Putamen (tissue), 1 donor: ENCODE measurements at regions not wholly inside any gene's neighbourhood (a gene's known extent, or its start where the extent isn't known, plus 50 kb on each side); places are given as distances from the start of the nearest gene placed in this dataset.

Source experiments
- DNase-seq: peaks from one replicate; pipeline ENCODE4 v3.0.0-alpha.2; 2016; ENCODE audit warnings: low spot score

DNA sequence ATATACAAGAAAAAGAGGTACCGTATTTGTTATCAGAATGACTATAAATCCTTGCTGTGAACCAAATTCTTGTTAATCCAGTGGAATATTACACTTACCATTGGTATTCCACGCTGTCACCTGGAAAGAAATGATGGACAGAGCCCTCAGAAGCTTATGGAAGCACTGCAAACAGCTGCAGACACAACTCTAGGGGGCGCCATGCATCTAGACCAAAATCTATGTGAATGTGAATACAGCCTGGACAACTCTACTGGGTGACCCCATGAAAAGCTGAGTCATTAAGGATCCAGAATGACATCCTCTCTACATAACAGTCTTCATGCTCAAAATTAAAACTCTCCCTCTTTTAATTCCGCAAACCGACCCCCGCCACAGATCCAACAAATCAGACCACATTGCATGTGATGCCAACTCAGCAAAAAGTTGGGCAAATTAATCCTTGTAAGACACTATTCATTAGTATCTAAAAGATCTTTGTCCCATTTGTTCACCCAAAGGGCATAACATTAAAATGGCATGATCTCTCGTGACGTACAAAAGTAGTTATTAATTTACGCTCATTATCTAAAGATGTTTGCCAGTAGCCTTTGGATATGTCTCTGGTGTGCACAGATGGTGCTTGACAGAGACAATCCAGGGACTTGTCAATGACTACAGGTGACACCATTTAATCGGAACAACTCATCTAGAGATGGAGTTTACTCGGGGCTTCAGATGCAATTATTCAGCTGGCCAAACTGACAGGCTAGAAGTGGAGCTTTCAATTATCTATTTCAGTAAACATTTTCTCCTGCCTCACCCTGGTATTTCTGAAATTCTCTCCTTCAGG, 552.7 kb upstream of the PSMD7 start:
- DNase-seq = no peak

DNA sequence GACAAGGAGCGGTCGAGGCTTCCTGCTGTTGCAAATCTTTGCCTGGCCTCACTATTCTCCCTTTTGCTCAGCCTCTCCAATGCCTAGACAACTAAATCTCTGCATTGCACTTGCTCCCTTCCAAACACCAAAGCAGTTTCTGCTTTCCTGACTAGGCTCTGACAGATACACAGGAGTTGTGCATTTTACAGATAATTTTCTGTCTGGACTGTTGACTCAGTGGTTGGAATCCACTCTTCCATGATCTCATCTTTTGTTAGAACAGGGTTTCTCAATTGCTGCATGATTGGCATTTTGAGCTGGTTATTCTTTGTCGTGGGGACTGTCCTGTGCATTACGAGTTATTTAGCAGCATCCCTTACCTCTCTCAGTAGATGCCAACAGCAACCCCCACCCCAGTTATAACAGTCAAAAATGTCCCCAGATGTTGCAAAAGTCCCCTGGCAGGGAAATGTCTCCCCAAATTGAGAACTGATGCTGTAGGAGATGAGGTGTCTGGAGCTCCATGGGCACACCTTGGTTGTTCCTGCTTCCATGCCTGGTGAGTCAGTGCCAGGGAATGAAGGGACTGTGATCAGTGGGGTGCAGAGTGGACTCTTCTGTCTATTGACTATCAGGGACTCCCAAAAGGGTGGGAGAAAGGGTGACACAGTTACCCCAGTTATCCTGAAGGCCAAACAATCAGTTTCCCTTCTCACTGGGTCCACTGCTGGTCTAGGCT, 557.4 kb upstream of the PSMD7 start:
- DNase-seq = no peak

DNA sequence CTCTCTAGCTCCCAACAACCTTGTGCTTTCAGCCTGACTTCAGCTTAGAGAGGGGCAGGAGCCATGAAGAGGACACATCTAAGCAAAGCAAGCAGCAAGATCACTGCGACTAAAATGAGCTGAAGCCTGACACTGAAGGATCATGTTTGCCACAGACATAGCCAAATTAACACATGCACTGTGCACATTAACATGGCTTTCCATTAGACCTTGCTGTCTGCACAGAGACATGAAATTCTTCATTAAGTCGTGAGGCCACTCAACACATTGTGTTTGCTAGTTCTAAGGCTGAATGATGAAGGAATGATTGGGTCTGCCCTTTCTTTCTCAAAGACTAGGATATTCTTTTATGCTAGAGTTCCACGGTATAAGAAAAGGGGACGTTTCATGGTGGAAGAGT, 558.3 kb upstream of the PSMD7 start:
- no peak for DNase-seq

DNA sequence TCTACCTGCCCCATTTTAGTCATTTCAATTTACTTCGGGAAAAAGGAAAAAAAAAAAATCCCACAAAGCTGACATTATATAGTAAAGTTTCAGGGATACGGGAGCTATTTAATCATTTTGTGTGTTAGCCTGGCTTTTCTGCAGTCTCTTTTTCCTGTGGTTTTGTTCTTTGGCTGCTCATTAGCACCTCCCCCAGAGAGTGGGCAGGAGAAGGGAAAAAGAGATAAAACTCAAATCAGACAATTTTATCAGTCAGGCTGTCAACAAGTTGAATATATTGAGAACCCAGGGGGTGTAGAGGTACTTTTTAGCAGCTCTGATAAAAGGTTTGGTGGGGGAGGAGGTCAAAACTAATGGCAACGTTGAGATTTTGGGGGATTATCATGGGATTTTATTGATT, 559.0 kb upstream of the PSMD7 start:
- DNase-seq = peak; percentile 19

DNA sequence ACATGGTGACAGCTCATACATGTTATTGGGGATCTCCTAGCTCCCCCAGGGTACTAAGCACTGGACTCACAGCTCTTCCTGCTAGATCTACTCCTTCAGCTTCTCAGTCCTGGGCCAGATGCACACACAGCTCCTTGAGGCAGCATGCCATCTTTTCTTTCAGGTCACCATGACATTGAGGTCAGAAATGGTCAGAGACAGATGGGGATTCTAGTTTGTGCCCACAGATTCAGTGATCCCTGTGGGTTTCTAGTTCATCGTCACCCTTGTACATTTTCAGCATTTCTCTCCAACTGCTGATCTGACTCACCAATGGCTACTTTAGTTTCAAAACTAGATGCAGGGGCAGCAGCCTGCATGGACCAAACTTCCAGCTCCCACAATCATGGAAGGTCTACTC, 560.7 kb upstream of the PSMD7 start:
- no peak for DNase-seq

DNA sequence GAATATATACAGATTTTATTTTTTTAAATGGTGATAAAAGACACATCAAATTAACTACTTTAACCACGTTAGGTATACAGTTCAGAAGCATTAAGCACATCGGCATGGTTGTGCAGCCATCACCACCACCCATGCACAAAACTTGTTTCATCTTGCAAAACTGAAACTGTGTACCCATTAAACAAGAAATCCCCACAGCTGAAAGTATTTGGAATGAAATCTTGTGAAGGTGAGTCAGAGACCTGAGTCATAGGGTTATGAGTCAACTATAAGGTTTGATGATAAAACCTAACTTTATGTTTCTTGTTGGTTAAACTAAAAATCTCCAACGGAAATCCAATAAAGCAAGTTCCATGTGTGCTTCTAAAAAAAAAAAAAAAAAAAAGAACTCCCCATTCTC, 561.6 kb upstream of the PSMD7 start:
- no peak for DNase-seq

DNA sequence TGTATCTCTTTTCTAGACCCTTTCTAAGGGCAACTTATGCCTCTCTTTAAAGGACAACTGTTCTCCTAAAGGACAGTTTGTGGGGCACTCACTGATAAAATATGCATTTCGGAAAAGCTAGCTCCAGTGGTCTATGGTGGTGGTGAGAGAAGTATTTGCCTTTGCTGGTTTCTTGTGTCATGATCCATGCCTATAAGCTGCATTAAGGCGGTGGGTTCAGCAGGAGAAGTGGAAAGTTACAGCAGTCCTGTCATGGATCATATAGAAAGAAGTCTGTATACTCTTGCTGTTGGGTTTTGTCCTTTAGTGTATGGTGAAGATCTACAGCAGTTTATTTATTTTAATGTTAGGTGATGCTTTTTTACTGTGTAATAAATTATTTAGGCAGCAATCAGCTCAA, 563.9 kb upstream of the PSMD7 start:
- DNase-seq = no peak

DNA sequence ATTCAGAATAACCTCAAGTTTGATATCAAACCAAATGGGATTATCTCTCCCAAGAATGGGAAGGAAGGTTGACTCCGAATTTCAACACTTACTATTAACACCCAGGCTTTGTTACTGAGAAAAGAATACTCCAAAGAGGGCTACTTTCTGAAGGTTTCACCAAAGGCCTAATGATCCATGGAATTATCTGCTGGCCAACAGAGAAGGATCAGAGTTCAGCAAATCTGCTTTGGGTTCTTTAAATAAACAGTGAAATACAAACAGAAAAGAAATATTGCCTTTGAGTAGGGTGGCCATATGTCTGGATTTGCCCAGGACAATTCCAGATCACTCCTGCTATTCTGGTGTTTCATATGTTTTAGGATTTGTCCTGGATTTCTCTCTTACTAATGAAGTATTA, 564.5 kb upstream of the PSMD7 start:
- DNase-seq = no peak

DNA sequence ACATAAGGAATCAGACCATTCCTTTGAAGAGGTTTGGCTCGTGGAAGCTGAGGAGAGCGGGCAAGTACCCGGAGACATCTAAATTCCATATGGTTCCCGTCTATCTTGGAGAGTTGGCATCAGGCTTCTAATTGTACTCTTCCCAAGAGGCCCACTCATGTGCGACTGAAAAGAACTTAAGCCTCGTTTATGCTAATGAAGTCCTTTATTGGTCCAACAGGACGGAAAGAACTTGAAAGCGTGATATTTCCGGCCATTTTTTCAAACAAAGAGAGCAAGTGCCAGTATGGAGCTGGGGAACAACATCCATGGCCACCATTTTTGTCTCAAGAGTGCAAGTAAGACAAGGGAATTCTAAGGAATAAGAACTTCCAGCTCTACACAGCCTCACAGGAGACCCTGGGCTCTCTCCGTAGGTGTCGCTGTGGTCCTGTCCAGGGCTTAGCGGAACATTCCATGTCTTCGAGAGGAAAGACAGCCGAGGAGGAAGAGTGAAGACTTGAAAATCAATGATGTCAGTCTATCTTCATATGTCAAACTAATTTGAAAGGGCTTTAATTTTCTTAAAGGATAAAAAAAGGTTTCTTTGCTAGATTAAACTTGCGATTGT, 566.0 kb upstream of the PSMD7 start:
- no peak for DNase-seq

DNA sequence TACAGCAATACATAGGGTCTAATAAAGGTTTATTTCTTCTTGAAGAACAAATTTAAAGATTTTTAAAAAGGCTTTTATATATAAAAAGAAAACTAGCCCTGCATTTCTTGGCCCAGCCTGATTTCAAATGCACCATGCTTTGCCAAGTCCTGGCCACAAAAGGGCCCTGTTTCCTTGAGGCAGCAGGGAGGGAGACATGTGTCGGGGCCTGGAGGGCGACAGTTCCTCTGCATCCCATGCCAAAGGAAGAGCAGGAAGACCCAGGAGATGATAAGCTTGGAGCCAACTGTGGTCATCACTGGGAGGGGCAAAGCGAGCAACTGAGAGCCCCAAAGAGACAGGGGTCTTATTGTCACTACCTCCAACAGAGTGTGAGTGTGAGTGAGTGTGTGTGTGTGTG, 571.5 kb upstream of the PSMD7 start:
- DNase-seq = no peak

DNA sequence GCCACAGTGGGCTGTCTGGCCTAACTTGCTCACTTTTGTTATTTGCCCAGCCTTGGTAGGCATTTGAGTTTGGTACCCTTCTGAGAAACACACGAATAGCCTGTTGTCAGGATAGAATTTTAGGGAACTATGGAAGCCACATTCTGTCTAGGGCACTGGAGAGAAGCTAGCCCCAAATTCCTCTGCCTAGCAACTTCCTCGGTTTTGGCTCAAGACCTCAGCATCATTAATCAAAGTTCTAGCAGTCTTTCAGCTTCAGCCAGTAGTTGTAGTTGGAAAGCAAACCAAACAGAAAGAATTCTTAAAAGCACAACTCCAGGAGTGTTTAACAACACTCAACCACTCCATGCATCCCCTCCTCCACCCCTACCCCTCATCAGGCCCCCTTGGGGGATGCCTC, 572.1 kb upstream of the PSMD7 start:
- DNase-seq = no peak

DNA sequence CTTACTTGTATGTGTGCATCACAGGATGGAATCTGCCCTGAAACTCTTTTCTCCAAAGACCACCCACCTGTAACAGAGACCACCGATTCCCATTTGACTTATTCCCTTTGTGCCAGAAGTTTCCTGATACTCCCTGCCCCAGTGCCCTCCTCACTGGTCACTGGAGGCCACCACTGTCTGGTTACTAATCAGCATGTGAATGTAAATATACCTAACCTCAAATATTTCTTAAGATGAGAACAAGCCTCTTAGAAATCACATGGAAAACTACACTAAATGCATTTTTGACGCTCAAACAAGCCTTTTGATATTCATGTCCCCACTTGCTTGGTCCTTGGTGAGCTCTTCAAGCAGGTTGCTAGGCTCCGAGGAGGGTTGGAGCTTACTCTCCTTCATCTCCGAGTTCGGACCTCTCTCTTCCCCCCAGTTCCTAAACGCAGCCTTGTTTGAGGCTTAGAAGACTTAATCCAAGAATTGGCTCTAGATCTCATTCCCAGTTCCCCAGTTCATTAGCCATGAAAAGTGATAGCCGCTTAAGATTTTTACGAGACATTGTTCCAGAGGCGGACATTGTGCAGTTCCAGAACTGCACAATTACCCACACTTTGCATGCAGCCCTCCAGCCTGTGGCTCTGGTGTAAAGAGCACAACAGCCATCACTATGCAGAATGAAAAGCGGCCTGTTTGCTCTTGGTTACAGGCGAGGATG, 579.2 kb upstream of the PSMD7 start:
- peak; percentile 62 for DNase-seq

DNA sequence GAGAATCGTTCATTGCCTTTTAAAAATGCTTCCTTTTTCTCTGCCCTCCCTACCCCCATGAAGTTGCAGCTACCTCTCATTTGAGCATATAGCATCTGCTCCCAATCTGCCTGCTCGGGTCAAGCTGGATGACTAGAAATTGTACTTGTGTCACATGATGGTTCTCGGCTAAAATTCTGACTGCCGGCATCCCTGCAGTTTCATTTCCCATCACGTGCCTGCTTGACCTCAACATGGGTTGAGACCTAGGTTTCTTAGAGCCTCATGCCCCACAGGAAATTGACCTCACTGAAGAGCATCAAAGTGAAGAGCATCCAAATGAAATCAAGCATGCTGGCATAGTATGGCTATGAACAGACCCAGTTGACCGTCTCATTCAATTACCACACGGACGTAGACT, 581.6 kb upstream of the PSMD7 start:
- no peak for DNase-seq

DNA sequence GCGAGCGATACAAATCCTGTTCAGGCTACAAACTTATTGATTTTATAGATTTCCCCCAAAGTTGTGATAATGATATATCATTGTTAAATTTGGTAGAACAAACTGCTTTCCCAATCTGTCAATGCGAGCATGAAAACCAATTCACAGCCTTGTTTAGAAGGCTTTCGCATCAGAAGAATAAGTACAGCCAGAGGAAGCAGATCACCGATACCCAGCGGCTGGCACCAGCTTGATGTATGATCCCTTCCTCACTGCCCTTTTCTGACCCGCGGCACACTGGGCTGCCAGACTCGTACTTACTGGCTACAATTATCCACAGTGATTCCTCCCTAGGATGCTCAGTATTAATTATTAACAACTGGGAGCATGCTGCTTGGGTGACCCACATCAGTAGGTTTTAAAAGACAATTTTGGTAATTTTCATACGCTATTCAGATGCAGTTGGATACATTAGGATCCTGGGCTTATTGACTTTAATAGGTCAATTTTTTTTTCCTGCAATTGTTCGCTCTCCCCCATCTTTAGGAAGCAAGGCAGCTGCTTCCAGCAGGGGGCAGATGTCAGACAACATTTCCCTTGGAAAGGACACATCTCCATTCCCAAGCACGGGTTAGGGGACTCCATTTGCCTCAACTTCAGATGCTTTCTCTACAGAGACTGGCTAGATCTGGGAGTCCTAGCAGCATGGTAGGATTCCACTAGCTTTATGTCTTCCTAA, 582.7 kb upstream of the PSMD7 start:
- peak; percentile 52 for DNase-seq

DNA sequence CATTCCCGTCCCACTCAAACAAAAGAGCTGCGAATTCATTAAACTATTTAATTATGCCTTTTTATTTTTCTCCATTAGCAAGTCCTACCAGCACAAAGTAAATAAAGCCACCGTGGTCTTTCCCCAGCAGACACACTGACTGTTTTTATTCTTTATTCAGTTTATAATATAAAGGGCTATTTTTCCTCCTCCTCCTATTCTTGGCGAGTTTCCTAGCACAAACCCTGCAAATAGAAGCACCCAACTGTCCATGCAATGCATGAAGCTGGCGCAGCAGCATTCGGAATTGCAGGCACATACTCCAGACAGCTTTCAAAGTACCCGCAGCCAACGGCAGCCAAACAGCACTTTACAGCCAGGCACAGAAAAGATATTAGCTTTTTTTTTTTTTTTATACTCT, 583.4 kb upstream of the PSMD7 start:
- peak; percentile 92 for DNase-seq

DNA sequence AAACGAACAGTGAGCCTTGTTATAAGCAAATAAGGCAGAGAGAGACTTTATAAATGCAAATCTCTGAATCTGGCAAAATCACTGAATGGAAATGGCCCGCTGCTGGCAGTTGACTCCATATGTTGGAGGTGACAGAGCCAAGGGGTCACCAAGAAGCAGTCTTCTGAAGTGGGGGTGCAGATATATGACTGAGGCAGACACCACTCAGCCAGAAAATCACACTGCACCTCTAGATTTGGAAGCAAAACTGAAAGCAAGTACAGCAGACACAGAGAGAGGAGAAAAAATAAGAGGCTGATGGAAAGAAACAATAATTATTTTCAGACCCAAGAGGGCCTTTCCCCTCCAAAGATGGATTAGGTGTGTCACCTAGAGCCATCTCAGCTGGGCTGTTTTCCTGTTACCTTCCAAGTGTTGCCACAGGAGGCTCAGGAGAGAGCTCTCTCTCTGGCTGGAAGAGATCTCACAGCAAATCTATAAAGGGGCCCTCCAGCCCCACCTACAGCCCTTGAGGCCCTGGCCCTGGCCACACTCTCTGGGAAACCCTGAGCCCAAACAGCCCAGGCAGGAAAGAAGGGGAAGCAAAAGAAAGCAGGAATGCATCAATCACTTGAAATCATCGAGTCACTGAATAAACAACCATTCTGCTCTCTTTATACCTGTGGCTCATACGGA, 585.1 kb upstream of the PSMD7 start:
- DNase-seq = no peak

DNA sequence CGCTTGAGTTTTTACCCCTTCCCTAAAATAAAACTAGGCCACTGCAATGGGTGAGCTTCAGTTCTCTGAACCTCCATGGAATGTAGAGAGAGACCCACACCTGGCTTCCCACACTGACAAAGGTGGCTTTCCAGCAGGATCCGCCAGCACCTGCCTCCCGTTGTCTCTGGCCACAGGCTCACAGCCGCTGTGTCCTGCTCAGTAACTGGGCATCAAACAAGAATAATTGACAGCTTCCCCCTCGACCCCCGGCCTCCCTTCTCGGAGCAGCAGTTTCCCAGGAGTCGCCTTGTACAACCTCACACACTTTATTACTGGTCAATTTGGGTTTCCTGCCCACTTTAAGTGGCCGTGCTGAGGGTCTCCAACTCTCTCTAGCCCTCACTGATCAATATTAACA, 586.1 kb upstream of the PSMD7 start:
- DNase-seq = no peak

DNA sequence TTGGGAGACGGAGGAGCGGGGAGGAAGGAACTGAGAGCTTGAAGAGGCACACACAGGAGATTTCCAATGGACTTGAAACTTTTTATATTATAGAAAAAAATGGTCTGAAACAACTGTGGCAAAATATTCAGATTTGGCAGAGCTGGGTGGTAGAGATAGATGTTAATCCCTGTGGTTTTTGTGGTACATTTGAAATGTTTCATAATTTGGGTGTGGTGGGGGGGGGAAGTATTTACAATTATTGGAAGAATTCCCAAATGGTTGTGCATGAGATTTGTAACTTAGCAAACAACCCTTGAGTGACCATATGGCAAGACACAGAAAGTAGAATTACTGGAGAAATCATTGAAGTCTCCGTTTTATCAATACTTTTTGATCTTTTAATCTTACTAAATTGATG, 588.8 kb upstream of the PSMD7 start:
- DNase-seq = no peak

DNA sequence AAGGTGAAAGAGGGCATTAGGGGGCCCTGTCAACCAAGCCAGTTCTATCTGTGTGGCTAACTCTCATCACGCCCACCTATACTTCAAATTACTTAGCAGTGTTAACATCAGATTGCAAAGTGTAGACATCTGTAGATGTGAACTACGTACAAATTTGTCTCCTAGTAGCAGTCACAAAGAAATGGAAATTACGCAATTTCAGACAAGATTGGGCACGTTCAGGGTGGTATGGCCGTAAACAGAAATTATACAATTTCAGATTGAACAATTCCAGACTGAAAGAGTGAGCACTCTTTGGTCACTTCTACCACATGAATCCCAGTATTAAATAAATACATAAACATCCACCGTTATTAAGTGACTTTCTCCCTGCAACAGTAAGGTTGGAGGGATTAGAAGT, 592.7 kb upstream of the PSMD7 start:
- no peak for DNase-seq

DNA sequence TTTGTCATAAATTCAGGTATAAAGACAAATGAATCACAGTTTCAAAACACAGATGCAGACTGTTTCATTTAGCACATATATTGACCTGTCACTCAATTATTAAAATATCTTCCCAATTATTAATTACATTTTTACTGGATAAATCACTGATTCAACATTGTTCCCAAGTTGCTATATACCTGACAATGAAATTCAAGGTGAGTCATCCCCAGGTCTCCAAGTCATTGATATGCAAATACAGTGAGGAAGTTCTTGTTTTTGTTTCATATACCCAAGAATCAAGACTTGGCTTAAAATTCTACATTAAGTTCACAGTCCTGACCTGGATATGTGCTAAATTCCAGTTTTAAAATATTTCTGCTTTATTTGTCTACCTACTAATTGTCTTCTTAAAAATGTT, 599.3 kb upstream of the PSMD7 start:
- DNase-seq = no peak

DNA sequence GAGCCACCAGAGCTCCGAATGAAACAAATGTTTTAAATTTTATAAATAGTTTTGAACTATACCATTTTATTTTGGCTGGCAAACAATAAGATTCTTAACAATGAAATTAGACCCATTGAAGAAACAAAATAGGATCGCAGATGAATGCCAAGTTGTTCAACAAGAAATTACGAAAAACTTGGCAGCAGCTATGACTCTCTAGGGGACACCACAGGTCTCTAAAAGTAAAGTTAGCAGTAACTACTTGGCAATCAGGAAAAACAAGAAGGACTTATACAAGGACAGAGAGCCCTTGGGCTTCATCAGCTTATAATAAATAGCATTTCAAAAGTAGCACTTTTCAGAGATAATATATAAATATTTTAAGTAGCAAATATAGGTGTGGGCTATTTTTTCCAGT, 603.8 kb upstream of the PSMD7 start:
- no peak for DNase-seq
